NCI-H2107 treated with DMSO at 0.1 percent for 48 hours (cell line): ENCODE measurements at regions not wholly inside any gene's neighbourhood (a gene's known extent, or its start where the extent isn't known, plus 50 kb on each side); places are given as distances from the start of the nearest gene placed in this dataset.
"Not testable (repeated sequence)": the region's sequence is repeated elsewhere in the genome, so short reads cannot be mapped to it uniquely, and the experiment has no call there.

ENCODE experiments used
- DNase-seq: peaks from one replicate; lab custom pipeline; 2025; ENCODE audit not compliant: unreplicated experiment; lab: John Stamatoyannopoulos, UW

- no peak for DNase-seq
These were observed 501.1 kb downstream of the NAV3 start for GRCh38 chr12:78331753-78332152.

DNA sequence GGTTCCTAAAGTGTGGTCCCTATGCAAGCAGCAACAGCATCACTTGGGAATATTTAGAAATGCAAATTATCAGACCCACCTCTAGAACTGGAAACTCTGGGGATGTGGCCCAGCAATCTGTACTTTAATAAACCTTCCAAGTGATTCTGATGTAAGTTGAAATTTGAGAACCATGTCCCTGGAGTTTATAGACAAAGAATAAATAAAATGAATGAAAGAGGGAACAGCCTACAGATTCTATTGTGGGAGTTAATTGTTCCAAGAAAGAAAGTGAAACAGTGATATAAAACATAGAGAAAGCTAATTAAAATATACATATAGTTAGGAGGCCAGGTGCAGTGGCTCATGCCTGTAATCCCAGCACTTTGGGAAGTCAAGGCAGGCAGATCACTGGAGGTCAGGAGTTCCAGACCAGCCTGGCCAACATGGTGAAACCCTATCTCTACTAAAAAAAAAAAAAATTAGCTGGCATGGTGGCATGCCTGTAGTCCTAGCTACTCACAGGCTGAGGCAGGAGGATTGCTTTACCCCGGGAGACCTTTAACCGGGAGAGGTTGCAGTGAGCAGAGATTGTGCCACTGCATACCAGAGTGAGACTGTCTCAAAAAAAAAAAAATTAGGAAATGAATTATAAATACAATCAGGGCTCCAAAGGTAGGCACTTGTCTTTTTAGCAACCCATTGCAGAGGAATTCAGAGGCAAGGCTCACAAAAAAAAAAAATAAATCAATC is 507.5 kb downstream of the NAV3 start:
- DNase-seq, result peak; percentile 50

GRCh38 chr12:78340406-78340805 is 509.7 kb downstream of the NAV3 start:
- no peak for DNase-seq

DNA sequence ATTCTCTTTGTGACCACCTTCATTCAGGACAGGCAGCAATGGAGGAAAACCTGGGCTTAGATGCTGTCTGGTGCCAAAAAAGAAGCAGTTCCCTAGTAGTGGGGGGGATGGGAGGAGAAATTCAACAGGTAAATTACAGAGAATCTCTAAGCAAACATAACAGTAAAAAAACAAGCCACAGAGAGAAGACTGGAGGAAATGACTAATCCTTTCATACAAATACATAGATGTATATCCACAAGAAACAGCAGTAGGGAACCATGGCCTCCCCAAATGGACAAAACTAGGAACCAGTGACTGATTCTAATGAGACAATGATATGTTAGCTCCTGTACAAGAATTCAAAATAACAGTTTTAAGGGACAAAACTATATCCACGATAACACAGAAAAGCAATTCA is 513.0 kb downstream of the NAV3 start:
- no peak for DNase-seq

GRCh38 chr12:78359520-78359919 is 505.1 kb upstream of the SYT1 start:
- no peak for DNase-seq

DNA sequence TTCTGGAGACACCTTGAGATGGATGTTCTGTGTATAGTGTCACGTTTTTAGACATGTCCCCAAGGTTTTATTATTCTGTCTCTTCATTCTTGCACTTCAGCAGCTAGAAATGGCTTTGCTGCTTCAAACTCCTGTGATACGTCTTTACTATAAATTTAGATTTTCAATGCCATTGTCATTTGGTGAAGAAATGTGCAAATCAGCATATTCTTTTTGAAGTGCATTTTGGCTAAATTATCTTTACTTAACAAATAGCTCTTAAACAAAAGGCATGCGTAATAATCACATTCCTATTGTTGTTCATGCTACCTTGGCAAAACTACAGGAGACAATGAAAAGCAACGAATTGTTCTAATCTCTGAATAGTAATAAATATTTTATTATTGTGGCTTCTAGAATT is 502.9 kb upstream of the SYT1 start:
- no peak for DNase-seq

DNA sequence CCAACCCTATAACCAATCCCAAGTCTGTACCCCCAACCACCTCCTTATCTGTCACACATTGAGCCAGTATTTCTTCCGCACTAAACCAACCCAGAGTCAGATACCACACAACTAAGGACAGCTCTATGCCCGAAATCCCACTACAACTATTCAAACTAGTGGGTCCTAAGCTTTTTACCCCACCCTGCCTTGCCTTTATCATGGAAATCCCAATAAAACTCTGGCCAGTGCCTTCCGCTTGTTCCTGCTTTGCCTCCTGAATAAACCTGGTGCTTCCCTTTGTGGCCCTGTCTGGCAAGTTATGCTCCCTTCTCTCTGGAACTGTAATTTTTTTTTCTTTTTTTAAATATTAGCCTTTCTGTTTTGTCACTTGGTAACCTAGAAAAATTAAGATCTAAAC is 493.3 kb upstream of the SYT1 start:
- no peak for DNase-seq

- no peak for DNase-seq
These were observed 489.1 kb upstream of the SYT1 start for GRCh38 chr12:78375461-78375860.

DNA sequence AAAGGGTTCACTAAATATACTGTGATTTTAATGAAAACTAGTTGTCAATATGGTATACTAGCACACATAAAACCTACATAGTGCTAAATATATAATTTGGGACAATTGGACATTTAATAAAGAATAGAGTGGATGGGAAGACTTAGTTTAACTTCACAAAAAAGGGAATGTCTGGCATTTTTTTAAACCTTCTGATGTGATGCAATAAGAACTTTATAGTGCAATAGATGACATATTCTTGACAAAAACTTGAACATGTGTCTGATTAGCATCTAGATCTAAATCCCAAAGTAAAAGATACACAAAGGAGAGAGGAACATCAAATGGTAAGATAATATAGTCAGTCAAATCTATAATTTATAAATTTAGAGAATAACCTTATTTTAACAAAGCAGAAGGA is 488.3 kb upstream of the SYT1 start:
- no peak for DNase-seq

DNA sequence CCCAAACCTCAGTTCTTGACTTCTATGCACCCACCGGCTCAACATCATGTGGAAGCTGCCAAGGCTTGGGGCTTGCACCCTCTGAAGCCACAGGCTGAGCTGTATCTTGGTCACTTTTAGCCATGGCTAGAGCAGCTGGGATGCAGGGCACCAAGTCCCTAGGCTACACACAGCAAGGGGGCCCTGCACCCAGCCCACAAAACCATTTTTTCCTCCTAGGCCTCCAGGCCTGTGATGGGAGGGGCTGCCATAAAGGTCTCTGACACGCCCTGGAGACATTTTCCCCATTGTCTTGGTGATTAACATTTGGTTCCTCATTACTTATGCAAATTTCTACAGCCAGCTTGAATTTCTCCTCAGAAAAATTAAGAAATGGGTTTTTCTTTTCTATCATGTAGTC is 485.5 kb upstream of the SYT1 start:
- DNase-seq, result not testable (repeated sequence)

DNA sequence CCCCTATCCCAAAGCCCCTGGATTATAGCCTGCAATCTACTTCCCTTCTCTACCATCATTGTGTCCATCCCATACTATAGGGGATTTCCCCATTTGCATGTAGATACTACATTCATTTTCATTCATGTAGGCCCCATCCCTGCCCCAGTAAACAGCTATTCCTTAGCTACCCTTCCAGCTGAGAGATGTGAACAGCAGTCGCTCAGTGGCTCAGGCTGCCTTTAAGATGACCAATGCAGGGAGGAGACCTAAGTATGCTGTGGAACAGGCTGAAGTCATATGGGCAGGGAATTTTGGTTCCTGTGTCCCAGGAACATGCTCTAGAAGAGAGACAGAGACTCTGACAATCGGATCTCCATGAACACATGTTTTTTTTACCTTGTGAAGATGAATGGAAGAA is 481.2 kb upstream of the SYT1 start:
- no peak for DNase-seq

- no peak for DNase-seq
These were observed 480.0 kb upstream of the SYT1 start for GRCh38 chr12:78384541-78384940.

- no peak for DNase-seq
These were observed 479.0 kb upstream of the SYT1 start for GRCh38 chr12:78385541-78385940.

DNA sequence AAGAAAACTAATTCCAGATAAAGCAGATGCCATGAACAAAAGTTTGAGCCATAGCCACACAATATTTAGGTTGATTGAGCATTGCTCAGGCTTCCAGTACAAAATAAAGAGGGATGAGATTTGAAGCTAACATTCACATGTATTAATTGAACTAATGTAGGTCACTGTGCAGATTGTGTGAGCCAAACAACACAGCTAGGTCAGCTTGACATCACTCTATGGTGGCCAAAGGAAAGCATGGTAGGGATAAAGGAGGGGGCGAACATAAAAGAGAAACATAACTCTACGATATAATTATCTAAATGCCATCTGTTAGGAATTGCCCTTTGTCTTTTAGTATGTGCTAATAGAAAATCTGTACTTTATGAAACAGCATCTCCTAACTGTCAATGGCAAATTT is 477.7 kb upstream of the SYT1 start:
- no peak for DNase-seq

DNA sequence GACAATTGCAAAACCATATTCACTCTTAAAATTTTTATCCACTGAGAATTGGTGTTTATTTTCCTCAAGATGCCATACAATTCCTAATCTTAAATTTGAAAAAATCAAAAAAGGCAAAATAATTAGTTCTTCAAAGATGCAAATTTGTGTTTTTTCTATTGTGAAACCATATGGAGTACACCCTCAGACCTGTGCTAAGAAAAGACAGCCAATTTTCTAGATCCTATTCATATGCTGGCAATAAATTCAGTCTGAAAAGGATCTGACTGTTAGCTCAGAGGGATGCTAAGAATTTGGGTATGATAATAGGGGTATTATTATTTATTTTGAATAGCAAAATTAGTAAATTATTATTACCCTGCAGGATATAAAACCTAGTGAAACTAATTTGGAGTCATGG is 476.9 kb upstream of the SYT1 start:
- no peak for DNase-seq

GRCh38 chr12:78388461-78388860 is 476.1 kb upstream of the SYT1 start:
- DNase-seq, result no peak

DNA sequence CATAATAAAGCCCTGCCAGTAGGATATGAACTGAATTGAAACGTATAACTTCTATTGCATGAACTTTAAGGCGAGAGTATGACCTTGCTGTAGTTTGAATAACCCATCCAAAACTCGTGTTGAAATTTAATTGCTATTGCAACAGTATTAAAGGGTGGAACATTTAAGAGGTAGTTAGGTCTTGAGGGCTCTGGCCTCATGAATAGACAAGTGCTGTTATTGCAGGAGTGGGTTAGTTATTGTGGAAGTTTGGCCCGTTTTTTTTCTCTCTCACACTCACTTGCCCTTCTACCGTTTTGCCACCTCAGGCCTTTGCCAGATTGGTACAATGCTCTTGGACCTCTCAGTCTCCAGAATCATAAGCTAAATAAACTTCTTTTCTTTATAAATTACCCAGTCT is 473.7 kb upstream of the SYT1 start:
- no peak for DNase-seq

DNA sequence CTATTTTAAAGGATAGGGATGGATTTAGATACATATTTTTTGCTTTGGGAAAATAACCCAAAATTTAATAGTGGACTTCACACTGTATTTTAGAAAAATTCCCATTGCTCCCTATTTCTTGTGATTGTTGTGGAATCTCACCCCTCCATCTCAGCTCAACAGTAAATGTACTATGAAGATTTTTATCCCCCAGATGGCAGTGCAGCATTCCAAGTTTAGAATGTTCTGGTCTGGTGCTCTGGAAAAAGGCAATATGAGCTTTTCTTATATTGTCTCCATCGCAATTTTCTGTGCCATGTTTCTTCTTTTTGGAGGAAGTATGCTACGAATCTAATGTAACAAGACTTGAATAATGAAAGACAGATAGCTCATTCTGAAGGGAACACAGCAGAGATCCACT is 471.7 kb upstream of the SYT1 start:
- peak; percentile 41 for DNase-seq

GRCh38 chr12:78395961-78396360 is 468.6 kb upstream of the SYT1 start:
- DNase-seq, result no peak

DNA sequence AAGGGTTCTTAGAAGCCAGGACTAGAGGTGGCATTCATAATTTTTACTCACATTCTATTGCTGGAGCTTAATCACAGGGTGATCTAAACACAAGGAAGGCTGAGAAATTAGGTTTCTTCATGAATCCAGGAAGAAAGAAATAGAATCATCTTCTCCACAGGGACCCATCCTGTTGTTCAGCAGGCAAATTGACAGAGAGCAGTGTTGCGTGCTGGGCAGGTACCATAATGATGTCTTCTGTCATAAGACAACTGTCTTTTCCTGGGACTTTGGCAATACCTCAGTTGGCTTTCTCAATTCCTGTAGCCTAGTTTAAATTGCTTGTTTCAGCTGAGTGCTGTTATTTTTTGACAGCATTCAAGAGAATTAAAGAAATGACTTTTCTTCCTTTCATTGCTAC is 468.0 kb upstream of the SYT1 start:
- DNase-seq, result no peak

DNA sequence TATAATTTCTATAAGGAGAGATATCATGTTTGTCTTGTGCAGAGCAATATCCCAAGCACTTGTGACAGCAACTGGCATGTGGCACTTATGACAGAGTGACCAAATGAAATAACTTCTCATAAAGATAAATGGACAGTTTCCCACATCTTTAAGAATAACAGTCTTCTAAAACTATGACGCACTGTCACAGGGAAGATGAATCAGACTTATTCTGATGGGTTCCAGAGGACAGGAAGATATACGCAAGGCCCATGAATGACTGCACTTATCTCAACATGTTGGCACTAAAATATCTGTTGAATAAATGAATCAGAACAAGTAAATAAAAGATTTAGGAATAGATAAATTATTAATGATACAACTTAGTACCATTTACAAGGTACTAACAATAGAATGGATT is 465.8 kb upstream of the SYT1 start:
- no peak for DNase-seq

- DNase-seq, result peak; percentile 22
These were observed 462.0 kb upstream of the SYT1 start for GRCh38 chr12:78402366-78403134.

DNA sequence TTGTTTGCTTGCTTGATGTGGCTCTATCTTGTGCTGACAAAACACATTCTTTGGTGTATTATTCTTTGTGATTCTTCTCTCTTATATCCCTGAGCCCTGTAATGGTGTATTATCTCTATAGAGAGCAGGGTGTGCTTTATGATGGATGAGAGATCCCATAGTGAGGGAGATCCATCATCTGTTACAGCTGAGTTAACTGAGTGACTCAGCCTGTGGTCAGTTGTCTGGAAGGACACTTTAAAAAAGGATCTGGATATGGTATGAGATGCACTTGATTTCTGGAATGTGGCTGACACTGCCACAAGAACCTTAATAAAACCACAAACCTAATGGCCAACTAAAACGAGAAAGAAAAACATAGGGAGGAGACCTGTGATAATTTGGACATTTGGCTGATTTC is 461.4 kb upstream of the SYT1 start:
- DNase-seq, result no peak
